IPS-NIHi7 (cell line): ENCODE measurements at regions not wholly inside any gene's neighbourhood (a gene's known extent, or its start where the extent isn't known, plus 50 kb on each side); places are given as distances from the start of the nearest gene placed in this dataset.

Experiments
- DNase-seq: peaks from one replicate; pipeline ENCODE4 v3.0.0; 2012; ENCODE audit warnings: mixed read lengths; ENCODE audit errors: extremely low spot score

- DNase-seq = no peak
These were observed 61.2 kb upstream of the BLID start for GRCh38 chr11:122177238-122177637.

GRCh38 chr11:122176651-122177050 is 60.6 kb upstream of the BLID start:
- DNase-seq = no peak

GRCh38 chr11:122175306-122175705 is 59.3 kb upstream of the BLID start:
- DNase-seq = no peak

DNA sequence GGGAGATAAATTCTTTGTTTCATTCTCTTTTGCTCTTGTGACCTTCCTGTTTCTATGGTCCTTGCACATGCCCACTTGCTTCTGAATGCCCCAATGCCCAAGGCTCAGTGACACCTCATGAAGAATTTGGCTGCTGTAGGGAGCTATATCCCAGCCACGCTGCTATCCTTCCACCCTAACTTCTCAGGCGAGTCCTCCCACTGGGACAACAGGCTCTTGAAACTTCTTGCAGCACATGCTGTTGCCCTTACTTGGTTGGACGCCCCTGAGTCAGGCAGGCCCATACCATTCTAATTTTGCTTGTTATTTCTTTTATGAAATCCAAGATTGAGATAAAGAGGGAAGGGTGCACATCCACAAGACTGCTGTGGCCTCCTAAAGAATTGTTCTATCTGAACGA is 57.6 kb upstream of the BLID start:
- no peak for DNase-seq

GRCh38 chr11:122173074-122173450 is 57.0 kb upstream of the BLID start:
- DNase-seq = no peak

- DNase-seq = no peak
These were observed 56.5 kb upstream of the BLID start for GRCh38 chr11:122172352-122173073.

DNA sequence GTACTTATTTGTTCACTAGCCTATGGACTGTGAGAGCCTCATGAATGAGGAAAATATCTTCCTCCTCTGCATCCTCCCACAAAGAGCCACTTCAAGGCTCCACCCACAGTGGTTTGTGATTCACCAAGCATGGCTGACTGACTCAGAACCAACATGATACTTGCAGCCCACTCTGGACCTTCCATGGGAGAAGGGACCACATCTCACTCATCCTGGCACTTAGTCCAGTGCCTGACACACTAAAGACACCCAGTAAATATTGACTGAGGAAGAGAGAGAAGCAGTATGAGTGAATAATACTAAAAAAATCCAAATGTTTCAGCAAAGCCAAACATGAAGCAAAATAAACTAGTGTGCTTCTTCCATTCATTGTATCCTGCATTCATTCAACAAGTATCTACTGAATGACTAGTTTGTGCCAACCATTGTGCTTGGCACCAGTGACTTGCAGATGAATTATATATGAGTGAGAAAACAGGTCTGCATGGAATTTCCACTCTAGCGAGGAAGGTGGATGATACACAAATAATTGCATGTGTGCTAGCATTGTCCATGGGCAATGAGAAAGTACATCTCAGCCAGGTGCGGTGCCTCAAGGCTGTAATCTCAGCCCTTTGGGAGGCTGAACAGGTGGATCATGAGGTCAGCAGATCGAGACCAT is 54.9 kb upstream of the BLID start:
- no peak for DNase-seq

GRCh38 chr11:122168218-122168617 is 52.2 kb upstream of the BLID start:
- no peak for DNase-seq

GRCh38 chr11:122167100-122167499 is 51.1 kb upstream of the BLID start:
- no peak for DNase-seq

DNA sequence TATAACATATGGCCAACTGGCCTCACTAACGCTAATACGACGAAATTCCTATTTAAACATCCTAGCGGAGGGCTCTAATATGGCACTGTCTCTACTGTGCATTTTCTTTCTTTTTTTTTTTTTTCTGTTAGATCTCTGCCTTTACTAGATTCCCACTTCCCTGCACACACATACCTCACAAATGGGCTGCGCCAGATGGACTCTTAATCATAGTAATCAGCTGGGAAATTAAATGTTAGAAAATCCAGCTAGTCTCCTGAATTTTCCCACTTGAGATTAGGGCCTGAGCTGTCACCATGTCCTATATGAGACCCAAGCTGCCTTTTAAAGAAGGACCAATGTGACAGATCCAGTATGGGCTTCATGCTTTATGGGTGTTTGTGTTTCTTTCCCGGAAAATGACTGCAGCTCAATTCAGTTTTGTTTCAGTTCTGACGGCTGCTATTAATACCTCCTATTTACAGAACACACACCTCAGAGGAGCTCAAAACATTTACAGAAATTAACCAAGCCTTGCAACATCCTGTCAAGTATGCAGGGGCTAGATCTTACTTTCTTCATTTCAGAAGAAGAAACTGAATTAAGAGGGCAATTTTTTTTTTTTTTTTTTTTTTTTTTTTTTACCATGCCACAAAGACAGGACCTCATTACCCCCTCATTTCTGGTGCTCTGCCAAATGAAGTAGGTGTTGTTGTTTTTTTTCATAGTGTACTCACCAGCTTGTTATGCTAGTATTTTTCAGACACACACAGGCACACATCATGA is 49.8 kb upstream of the BLID start:
- no peak for DNase-seq
